CD4-positive, alpha-beta T cell treated with Interleukin-10 for 1 hour (primary cell): ENCODE measurements at regions not wholly inside any gene's neighbourhood (a gene's known extent, or its start where the extent isn't known, plus 50 kb on each side); places are given as distances from the start of the nearest gene placed in this dataset.
"Not testable (repeated sequence)": the region's sequence is repeated elsewhere in the genome, so short reads cannot be mapped to it uniquely, and the experiment has no call there.

Experiments
- DNase-seq: peaks from one replicate; pipeline ENCODE4 v3.0.0-alpha.2; 2020

- DNase-seq, result no peak
Measured at GRCh38 chr6:167408235-167408869, 83.5 kb downstream of the TTLL2 start.

- DNase-seq, result no peak
Measured at GRCh38 chr6:167409079-167409478, 84.2 kb downstream of the TTLL2 start.

DNA sequence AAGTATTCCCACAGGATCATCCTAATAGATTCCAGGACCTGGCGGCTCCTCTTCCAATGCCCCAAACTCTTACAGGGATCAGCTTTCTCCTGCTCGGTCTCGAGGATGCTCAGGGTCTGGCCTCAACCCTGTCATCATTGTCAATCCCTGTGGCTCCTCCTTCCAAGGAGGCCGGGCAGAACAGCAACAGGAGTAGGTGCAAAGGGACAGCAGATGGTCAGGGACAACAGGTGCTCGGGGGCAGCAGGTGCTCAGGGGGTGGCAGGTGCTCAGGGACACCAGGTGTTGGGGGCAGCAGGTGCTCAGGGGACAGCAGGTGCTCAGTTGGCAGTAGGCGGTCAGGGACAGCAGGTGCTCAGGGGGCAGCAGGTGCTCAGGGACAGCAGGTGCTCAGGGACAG, 84.8 kb downstream of the TTLL2 start:
- no peak for DNase-seq

DNA sequence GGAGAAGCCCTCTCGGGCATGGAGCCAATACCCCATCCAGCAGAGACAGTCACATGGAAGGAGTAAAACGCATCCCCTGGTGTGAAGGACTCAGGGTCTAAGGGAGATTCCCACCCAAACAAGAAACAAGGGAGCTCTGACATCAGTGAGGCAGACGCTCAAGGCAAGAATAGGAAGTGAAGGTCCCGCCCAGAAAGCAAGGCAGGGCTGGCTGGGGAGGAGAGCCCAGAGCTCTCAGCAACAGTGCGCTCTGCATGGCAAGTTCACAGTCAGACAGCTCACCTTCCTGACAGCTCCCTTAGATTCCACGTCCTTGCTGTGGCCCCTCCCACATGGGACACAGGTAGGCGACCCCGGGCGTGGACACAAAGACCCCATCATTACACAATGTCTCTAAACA, 85.6 kb downstream of the TTLL2 start:
- no peak for DNase-seq

DNA sequence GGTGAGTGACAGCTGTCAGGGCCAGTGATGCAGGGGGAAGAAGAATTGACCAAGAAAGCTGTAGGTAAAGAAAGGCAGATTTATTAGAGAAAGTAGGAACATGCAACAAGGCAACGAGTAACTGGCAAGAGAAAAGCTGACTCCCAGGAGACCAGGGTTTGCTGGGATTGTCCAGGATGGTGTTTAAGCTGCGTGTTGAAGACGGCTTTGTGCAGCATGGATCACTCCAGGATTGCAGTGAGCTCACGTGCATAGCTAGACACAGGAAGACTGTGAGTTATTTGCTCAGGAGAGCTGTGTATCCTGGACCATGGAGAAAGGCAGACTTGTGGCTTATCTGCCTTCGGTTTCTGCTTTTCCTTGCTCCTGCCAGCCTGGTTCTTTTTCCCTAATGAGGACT, 87.6 kb downstream of the TTLL2 start:
- no peak for DNase-seq

DNA sequence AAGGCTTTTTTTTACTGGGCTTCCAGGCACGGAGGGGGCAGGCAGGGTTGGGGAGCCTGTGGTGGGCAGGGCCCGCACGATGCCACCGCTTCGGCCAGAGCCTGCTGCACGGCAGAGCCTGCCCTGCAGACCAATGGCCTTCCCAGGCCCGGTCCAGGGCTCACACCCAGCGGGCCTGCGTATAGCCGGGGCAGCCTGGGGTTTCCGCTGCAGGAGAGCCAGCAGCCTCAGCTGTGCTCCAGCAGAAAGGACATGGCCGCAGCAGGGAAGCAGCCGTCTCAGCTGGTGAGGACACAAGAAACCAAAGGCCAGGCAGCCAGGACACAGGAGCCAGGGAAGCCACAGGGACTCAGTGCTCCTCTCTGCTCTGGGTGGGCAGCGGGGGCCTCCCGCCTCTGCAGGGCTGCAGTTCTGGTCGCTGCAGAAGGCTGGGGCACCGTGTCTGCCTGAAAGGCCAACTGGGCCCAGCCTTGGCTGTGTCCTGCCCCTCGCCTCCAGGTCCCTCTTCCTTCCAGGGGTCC, 90.6 kb downstream of the TTLL2 start:
- DNase-seq, result no peak

DNA sequence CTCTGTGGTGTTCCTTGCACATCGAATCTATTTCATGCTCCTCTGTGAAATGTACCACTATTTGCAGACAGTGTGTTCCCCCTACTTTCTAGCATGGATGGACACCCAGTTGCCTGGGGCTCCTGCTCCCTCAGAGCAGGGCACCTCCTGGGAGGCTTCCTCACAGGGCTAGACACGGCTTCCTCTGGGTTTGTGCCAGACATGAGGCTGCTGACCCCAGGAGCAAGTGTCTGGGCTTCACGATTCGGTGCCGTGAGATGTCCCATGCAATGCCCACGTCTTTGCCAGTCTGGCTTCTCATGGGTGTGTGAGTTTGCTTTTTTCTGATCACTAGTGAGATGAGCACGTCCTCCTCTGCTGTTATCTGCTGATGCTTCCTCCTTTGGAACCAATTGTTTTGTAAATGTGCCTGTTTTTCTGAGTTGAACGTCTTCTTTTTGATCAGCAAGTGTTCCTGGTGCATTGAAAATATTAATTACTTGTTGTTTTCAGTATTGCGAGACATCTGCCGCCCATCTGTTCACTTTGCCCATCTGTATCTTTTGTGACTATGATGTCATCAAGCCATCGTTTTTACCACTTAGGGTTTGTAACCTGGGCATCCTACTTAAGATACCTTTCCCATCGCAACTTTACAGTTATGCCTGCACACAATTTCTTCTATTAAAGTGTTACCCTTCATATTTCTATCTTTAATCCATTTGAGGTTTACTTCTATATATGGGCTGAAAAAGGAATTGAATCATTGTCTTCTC, 92.0 kb downstream of the TTLL2 start:
- no peak for DNase-seq

DNA sequence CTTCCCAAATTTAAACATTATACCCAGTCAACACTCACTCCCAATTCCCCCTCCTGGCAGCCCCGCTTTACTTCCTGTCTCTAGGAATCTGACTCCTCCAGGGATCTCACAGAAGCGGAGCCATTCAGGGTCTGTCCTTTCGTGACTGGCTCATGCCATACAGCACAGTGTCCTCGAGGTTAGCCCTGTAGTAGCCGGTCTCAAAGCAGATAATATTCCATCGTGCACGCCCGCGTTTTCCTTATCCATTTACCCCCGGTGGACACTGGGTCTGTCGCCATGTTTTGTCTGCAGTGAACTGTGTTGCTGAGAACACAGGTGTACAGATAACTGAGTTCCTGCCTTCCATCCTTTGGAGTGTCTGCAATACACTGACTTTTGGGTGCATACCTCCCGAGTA, 95.3 kb downstream of the TTLL2 start:
- no peak for DNase-seq

DNA sequence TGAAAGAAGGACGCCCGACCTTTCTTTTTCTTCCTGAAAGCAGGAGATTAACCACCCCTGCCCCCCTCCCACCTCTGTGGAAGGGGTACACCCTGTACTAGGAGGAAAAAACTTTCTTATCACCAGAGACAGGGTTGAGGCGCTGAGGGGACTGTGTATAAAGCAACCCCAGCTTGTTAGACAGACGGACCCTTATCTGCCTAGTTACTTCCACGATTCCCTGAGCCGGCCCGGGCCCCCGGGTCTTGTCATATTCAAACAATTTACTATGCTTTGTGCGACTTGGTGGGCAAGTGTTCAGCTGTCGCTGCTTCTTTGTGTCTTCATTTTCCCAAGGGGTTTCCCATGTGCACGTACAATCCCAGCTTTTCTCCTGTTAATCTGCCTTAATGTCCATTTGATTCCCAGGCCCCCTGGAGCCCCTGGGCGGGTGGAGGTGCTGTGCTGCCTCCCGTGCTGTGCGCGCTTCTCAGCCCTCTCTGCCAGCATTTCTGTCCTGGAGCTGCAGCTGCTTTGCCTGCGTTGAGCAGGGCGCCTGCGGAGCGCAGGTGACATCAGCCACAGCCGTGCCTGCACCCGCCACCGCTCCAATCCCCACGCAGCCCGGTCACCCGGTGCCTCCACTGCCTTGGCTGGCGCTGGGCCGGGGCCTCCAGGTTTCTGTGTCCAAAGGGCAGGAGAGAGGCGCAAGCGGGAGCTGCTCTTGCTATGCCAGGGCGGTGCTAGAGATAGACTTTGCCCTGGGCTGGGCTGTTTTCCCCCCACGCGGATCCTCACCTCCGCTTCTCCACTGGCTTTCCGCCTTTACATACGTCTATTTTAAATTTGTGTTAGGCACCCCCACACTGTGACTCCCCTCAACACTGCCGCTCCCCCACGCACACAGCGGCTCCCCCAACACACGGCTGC, 96.2 kb downstream of the TTLL2 start:
- DNase-seq, result no peak

- not testable (repeated sequence) for DNase-seq
Measured at GRCh38 chr6:167421944-167422343, 97.1 kb downstream of the TTLL2 start.

DNA sequence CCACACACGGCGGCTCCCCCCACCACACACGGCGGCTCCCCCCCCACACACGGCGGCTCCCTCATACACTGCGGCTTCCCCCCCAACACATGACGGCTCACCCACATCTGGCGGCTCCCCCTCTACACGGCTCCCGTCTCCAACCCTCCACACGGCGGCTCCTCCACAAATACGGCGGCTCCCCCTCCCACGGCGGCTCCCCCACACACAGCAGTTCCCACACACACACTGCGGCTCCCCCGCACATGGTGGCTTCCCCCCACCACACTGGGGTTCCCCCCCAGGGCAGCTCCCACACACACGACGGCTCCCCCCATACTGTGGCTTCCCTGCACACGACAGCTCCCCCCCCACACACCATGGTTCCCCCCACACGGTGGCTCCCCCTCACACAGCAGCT, 98.0 kb downstream of the TTLL2 start:
- no peak for DNase-seq

GRCh38 chr6:167424060-167424673, 99.3 kb downstream of the TTLL2 start:
- DNase-seq, result no peak

DNA sequence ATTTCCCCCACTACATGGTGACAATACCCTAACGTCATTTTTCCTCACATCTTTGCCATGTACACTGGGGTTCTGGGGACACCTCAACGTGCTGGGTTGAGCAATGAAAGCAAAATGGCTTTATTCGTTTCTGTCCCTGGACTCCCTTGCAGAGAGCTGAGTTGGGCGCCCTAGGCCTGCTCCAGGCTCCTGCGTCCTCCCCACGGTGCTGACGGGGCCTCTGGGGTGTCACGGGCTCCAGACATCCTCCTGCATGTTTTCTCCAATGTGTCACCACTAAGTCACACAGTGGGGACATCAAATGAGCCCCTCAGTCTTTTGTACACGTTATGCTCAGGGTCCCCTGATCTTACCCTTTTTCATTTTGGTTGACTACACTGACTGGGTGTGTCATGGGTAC, 99.8 kb downstream of the TTLL2 start:
- DNase-seq, result no peak

- no peak for DNase-seq
Measured at GRCh38 chr6:167426084-167426483, 101.2 kb downstream of the TTLL2 start.

GRCh38 chr6:167426651-167427050, 101.8 kb downstream of the TTLL2 start:
- no peak for DNase-seq

- no peak for DNase-seq
Measured at GRCh38 chr6:167428664-167429333, 103.9 kb downstream of the TTLL2 start.

GRCh38 chr6:167429353-167429752, 104.5 kb downstream of the TTLL2 start:
- no peak for DNase-seq

- no peak for DNase-seq
Measured at GRCh38 chr6:167435209-167435728, 110.4 kb downstream of the TTLL2 start.

DNA sequence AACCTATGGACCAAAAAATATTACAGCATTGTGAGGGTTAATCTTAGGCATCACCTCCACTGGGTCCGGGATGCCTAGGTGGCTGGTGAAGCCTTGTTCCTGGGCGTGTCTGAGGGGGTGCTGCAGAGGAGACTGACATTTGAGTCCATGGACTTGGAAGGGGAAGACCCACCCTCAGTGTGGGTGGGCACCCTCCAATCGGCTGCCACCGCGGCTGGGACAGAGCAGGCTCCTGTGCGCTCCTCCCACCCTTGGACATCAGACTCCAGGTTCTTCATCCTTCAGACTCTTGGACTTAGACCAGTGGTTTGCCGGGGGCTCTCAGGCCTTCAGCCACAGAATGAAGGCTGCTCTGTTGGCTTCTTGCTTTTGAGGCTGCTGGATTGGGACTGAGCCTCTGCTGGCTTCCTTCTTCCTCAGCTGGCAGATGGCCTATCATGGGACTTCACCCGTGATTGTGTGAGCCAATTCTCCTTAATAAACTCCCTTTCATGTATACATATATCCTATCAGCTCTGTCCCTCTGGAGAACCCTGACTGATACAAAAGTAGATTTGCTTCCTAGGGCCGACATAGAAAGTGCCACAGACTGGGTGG, 113.1 kb downstream of the TTLL2 start:
- no peak for DNase-seq

DNA sequence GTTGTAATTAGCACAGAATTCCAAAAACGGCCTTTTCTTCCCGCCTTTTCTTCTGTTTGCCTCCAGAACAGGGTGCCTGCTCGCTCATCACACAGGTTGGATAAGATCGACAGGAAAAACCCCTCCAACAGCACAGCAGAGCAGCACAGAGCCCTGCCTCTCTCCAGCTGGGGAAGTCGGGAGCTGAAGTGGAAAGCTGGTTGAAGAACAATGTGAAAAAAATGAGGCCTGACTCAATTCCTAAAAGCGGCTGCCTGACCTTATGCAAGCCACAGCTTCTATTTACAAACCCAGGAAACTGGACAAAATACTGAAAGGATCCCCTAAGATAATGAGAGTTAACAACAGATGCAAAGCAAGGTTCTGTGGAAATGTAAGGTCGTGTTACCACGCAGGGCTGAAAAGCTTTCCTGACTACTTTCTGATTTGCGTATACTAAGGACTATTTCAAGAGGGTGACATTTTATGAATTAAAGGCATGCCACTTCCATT, 116.9 kb downstream of the TTLL2 start:
- DNase-seq, result no peak

- DNase-seq, result no peak
Measured at GRCh38 chr6:167442245-167442644, 117.4 kb downstream of the TTLL2 start.
